Gastroesophageal sphincter (tissue), 3 donors: ENCODE measurements at regions not wholly inside any gene's neighbourhood (a gene's known extent, or its start where the extent isn't known, plus 50 kb on each side); places are given as distances from the start of the nearest gene placed in this dataset.

Source experiments
- POLR2A ChIP-seq, 2 donors: fragments of 450-650 bp; IDR thresholded peaks; one replicate each; pipeline ENCODE4 v1.6.1; 2017; ENCODE audit warnings: antibody characterized with exemption in 2 of 2, mild to moderate bottlenecking in 2 of 2, moderate library complexity in 1 of 2
- POLR2AphosphoS5 ChIP-seq: sonication (generic); formaldehyde crosslinking; IDR thresholded peaks from one replicate; pipeline ENCODE4 v1.6.1; 2017; ENCODE audit warnings: antibody characterized with exemption
- TF ChIP-seq, protein P1 (sequence below), 4 experiments: fragments of 200-600 bp in 2 of 4; fragments of 450-650 bp in 2 of 4; sonication (generic) in 1 of 4; IDR thresholded peaks; one replicate each; pipeline ENCODE4 v1.5.1; 2017 to 2019; ENCODE audit warnings: antibody characterized with exemption in 4 of 4, mild to moderate bottlenecking in 2 of 4, moderate library complexity in 2 of 4

DNA sequence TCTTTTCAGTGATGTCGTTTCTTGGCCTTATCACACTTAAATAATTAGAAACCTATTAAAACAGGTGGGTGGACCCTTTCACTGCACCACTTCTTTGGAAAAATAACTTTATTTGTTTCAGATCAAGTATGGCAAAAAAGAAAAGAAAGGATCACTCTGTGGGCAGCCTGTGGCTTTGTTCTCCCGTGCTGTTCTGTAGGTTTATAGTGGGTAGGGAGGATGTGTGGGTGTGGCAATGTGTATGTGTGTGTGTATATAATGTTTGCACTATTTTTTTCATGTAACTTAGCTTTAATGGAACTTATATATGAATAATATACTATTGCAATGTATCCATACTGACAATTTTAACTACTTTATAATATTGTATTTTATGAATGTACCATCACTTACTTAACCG lies 85.9 kb downstream of the ACTBL2 start:
- TF ChIP-seq POLR2A (IDR thresholded peaks at IDR 0.05) (no peak), POLR2AphosphoS5 (no peak)
- TF ChIP-seq, protein P1, sequence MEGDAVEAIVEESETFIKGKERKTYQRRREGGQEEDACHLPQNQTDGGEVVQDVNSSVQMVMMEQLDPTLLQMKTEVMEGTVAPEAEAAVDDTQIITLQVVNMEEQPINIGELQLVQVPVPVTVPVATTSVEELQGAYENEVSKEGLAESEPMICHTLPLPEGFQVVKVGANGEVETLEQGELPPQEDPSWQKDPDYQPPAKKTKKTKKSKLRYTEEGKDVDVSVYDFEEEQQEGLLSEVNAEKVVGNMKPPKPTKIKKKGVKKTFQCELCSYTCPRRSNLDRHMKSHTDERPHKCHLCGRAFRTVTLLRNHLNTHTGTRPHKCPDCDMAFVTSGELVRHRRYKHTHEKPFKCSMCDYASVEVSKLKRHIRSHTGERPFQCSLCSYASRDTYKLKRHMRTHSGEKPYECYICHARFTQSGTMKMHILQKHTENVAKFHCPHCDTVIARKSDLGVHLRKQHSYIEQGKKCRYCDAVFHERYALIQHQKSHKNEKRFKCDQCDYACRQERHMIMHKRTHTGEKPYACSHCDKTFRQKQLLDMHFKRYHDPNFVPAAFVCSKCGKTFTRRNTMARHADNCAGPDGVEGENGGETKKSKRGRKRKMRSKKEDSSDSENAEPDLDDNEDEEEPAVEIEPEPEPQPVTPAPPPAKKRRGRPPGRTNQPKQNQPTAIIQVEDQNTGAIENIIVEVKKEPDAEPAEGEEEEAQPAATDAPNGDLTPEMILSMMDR (IDR thresholded peaks at IDR 0.05), result no peak
